HCT116 (cell line): ENCODE measurements at regions not wholly inside any gene's neighbourhood (a gene's known extent, or its start where the extent isn't known, plus 50 kb on each side); places are given as distances from the start of the nearest gene placed in this dataset.
"Not testable (repeated sequence)": the region's sequence is repeated elsewhere in the genome, so short reads cannot be mapped to it uniquely, and the experiment has no call there.

Source experiments
- ATAC-seq: fragments of 200-7000 bp; cut with Tn5 transposase; 2 replicates; pipeline ENCODE4 v1.9.1; 2020; ENCODE audit warnings: mild to moderate bottlenecking, moderate library complexity
- BruUV-seq: library from RNA; stranded (reverse); fragments of 400-500 nt; replicated peaks from 2 replicates; lab custom pipeline; 2021; lab: Mats Ljungman, UMichigan
- CTCF ChIA-PET: fragments of 300-600 bp; sonication (Branson Sonifier 250); formaldehyde crosslinking; loops from one replicate; lab custom pipeline; 2021; ENCODE audit warnings: antibody characterized with exemption; lab: Charles Lee
- POLR2A ChIA-PET: fragments of 300-600, 350-600 bp; sonication (Branson Sonifier 250); formaldehyde crosslinking; loops from one replicate; lab custom pipeline; 2021; ENCODE audit warnings: antibody characterized with exemption; lab: Charles Lee
- RAD21 ChIA-PET, 2 experiments: fragments of 300-600 bp; sonication (Branson Sonifier 250); formaldehyde crosslinking; loops; one replicate each; lab custom pipeline; 2023; ENCODE audit warnings: low total read pairs in 2 of 2; ENCODE audit not compliant: uncharacterized antibody in 2 of 2, unreplicated experiment in 2 of 2, low non-redundant PET in 1 of 2; lab: Charles Lee
- DNase-seq: peaks from one replicate; pipeline ENCODE4 v3.0.0-alpha.2; 2010; ENCODE audit warnings: low read depth, low spot score
- H2AFZ ChIP-seq: fragments of 200-600 bp; shearing (Covaris generic), sonication (generic); 2 replicates; pipeline ENCODE4 v1.6.1; 2017; ENCODE audit warnings: low read depth, mixed run types, mixed read lengths, antibody characterized with exemption, low read length; ENCODE audit not compliant: poor library complexity, severe bottlenecking
- H3K27ac ChIP-seq: 2 replicates; pipeline ENCODE4 v1.5.1; 2012; ENCODE audit warnings: low read depth, low read length
- H3K27me3 ChIP-seq: fragments of 200-600 bp; sonication (generic); 2 replicates; pipeline ENCODE4 v1.6.1; 2016; ENCODE audit warnings: mixed run types, low read length, mixed read lengths; ENCODE audit not compliant: insufficient read depth
- H3K36me3 ChIP-seq, 2 experiments: fragments of 200-500 bp in 1 of 2; fragments of 200-600 bp in 1 of 2; sonication (Bioruptor generic) in 1 of 2; sonication (generic) in 1 of 2; 2 replicates each; pipeline versions ENCODE4 v1.5.1 to v1.6.1; 2014 to 2016; ENCODE audit warnings: low read length in 2 of 2, inconsistent platforms in 1 of 2, mixed read lengths in 1 of 2, mixed run types in 1 of 2; ENCODE audit not compliant: insufficient read depth in 2 of 2, control insufficient read depth in 1 of 2
- H3K4me1 ChIP-seq, 2 experiments: fragments of 200-600 bp in 1 of 2; sonication (generic) in 1 of 2; 2 replicates each; pipeline versions ENCODE4 v1.5.1 to v1.6.1; 2012 to 2017; ENCODE audit warnings: low read length in 2 of 2, inconsistent platforms in 1 of 2, mild to moderate bottlenecking in 1 of 2, mixed read lengths in 1 of 2, mixed run types in 1 of 2, moderate library complexity in 1 of 2; ENCODE audit not compliant: insufficient read depth in 2 of 2, control insufficient read depth in 1 of 2
- H3K4me2 ChIP-seq: fragments of 200-600 bp; sonication (generic); 2 replicates; pipeline ENCODE4 v1.6.1; 2017; ENCODE audit warnings: mixed run types, low read length, mixed read lengths
- H3K4me3 ChIP-seq, 2 experiments: fragments of 200-600 bp in 1 of 2; sonication (generic) in 1 of 2; replicated peaks in 1 of 2; 2 replicates each; pipeline ENCODE4 v1.5.1; 2011 to 2016; ENCODE audit warnings: low read length in 2 of 2, control low read depth in 1 of 2, low read depth in 1 of 2, mild to moderate bottlenecking in 1 of 2, mixed read lengths in 1 of 2, mixed run types in 1 of 2
- H3K79me2 ChIP-seq: fragments of 200-600 bp; sonication (generic); 2 replicates; pipeline ENCODE4 v1.6.1; 2017; ENCODE audit warnings: mild to moderate bottlenecking, mixed run types, low read length, moderate library complexity, mixed read lengths; ENCODE audit not compliant: insufficient read depth
- H3K9ac ChIP-seq: fragments of 200-600 bp; sonication (generic); 2 replicates; pipeline ENCODE4 v1.6.1; 2016; ENCODE audit warnings: low read length, mixed read lengths
- H3K9me2 ChIP-seq: fragments of 200-600 bp; sonication (generic), shearing (Covaris generic); 2 replicates; pipeline ENCODE4 v1.6.1; 2017; ENCODE audit warnings: mixed run types, mild to moderate bottlenecking, moderate library complexity; ENCODE audit not compliant: insufficient read depth
- H3K9me3 ChIP-seq, 2 experiments: fragments of 200-500 bp in 1 of 2; fragments of 200-600 bp in 1 of 2; sonication (Bioruptor generic) in 1 of 2; sonication (generic) in 1 of 2; 2 replicates each; pipeline ENCODE4 v1.6.1; 2014 to 2017; ENCODE audit warnings: low read length in 2 of 2, mixed read lengths in 2 of 2, inconsistent platforms in 1 of 2, low read depth in 1 of 2, mild to moderate bottlenecking in 1 of 2, mixed run types in 1 of 2, moderate library complexity in 1 of 2; ENCODE audit not compliant: control insufficient read depth in 1 of 2, insufficient read depth in 1 of 2
- H4K20me1 ChIP-seq: fragments of 200-600 bp; sonication (generic), shearing (Covaris generic); 2 replicates; pipeline ENCODE4 v1.6.1; 2017; ENCODE audit warnings: mixed run types, mild to moderate bottlenecking, moderate library complexity; ENCODE audit not compliant: insufficient read depth
- JUND ChIP-seq: IDR thresholded peaks from 2 replicates; pipeline ENCODE4 v1.6.1; 2012
- POLR2AphosphoS5 ChIP-seq: IDR thresholded peaks from 2 replicates; pipeline ENCODE4 v1.6.1; 2011; ENCODE audit warnings: mild to moderate bottlenecking, low read depth, low read length, moderate library complexity
- ZNF274 ChIP-seq: fragments of 200-500 bp; sonication (Bioruptor generic); IDR thresholded peaks from 2 replicates; pipeline ENCODE4 v1.6.1; 2014; ENCODE audit warnings: mild to moderate bottlenecking, low read depth, low read length, inconsistent platforms
- intact Hi-C: fragments of 100-400 bp; cut with micrococcal nuclease; formaldehyde crosslinking; loops from 2 replicates; pipeline ENCODE4 v1.10.0; 2022
- TF ChIP-seq, protein P1 (sequence below), 3 experiments: fragments of 200-600 bp in 1 of 3; sonication (generic) in 1 of 3; IDR thresholded peaks in 2 of 3; conservative IDR thresholded peaks in 1 of 3; 2 replicates each; pipeline ENCODE4 v1.5.1; 2012 to 2017; ENCODE audit warnings: low read depth in 2 of 3, low read length in 2 of 3, antibody characterized with exemption in 1 of 3, borderline replicate concordance in 1 of 3, control low read depth in 1 of 3, mild to moderate bottlenecking in 1 of 3, mixed read lengths in 1 of 3, mixed run types in 1 of 3, moderate library complexity in 1 of 3; ENCODE audit not compliant: insufficient read depth in 1 of 3

DNA sequence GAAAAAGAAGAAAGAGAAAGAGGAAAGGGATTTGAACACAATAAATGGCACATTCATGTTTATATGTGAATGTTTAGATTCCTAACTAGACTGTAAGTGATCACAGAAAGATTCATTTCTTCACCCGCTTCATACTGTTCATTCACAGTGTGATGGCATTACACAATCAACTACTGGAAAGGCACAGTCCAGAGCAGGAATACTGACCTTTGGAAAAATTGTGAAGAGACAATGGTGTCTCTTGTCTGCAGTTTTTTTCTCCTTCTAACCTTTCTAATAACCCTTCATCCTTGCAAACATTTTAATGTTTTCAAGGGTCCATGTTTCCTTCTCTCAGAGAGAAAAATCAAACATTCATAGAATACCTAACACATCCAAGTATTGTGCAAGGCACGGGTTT is 180.9 kb upstream of the SOX14 start:
- peaks cover 12% of the 10 kb centered on the region for H3K27me3 ChIP-seq
- H3K79me2 ChIP-seq: no peaks in the 10 kb centered on the region
- no peak overlapping the region for H3K9ac ChIP-seq
- no peaks in the 10 kb centered on the region for H3K4me1 ChIP-seq
- TF ChIP-seq POLR2AphosphoS5: no peak
- H3K4me2 ChIP-seq: no peak overlapping the region
- H3K4me3 ChIP-seq: no peak overlapping the region
- H2AFZ ChIP-seq: no peak overlapping the region
- H4K20me1 ChIP-seq: no peaks in the 10 kb centered on the region
- no TSS peak for BruUV-seq
- ChIA-PET CTCF (no interaction called here), POLR2A (no interaction called here), RAD21 (no interaction called here)
- DNase-seq (no peak), ATAC-seq (no peak)
- H3K9me2 ChIP-seq: no peaks in the 10 kb centered on the region
- intact Hi-C loops: no loop called here
- no peaks in the 10 kb centered on the region for H3K9me3 ChIP-seq
- H3K27ac ChIP-seq: no peak overlapping the region
- no peaks in the 10 kb centered on the region for H3K36me3 ChIP-seq

DNA sequence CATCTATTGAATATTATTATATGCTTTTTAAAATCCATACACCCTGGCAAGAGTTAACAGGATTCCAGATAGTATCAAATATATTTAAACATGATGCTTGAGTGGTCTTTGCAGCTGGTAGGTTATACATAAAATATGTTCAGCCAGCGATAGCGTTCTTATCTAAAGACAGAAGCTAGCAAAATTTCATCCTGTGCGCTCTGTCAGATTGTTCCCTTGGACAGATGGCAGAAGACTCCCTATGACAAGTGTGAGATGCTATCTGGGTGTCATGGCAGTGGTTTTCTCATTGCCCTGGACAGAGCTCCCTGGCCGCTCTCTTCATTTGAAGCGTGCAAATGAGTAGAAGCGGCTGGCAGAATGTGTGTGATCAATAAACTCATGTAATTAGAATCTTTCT is 175.2 kb upstream of the SOX14 start:
- POLR2A ChIA-PET: no interaction called here
- no peak overlapping the region for H3K9ac ChIP-seq
- TF ChIP-seq JUND (no peak), ZNF274 (no peak)
- TF ChIP-seq, protein P1, sequence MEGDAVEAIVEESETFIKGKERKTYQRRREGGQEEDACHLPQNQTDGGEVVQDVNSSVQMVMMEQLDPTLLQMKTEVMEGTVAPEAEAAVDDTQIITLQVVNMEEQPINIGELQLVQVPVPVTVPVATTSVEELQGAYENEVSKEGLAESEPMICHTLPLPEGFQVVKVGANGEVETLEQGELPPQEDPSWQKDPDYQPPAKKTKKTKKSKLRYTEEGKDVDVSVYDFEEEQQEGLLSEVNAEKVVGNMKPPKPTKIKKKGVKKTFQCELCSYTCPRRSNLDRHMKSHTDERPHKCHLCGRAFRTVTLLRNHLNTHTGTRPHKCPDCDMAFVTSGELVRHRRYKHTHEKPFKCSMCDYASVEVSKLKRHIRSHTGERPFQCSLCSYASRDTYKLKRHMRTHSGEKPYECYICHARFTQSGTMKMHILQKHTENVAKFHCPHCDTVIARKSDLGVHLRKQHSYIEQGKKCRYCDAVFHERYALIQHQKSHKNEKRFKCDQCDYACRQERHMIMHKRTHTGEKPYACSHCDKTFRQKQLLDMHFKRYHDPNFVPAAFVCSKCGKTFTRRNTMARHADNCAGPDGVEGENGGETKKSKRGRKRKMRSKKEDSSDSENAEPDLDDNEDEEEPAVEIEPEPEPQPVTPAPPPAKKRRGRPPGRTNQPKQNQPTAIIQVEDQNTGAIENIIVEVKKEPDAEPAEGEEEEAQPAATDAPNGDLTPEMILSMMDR (IDR thresholded peaks at IDR 0.05 in 2 of 3, conservative IDR thresholded peaks at IDR 0.05 in 1 of 3; ENCODE audit: borderline replicate concordance in 1 of 3, insufficient read depth in 1 of 3, low read depth in 2 of 3, low read length in 2 of 3): no peak
- TF ChIP-seq, all 23 proteins: peak for 0
- no peaks in the 10 kb centered on the region for H3K79me2 ChIP-seq
- DNase-seq (no peak), ATAC-seq (no peak)
- RAD21 ChIA-PET: no interaction called here
- no peaks in the 10 kb centered on the region for H4K20me1 ChIP-seq
- intact Hi-C loops: no loop called here
- no peaks in the 10 kb centered on the region for H3K9me3 ChIP-seq
- no peak overlapping the region for H2AFZ ChIP-seq
- H3K4me1 ChIP-seq: no peaks in the 10 kb centered on the region
- H3K27me3 ChIP-seq: peaks cover 11% of the 10 kb centered on the region; the same call in 1 of the 2 replicates
- CTCF ChIA-PET: no interaction called here
- no TSS peak for BruUV-seq
- H3K4me3 ChIP-seq: no peak overlapping the region
- no peak overlapping the region for H3K4me2 ChIP-seq
- H3K9me2 ChIP-seq: no peaks in the 10 kb centered on the region
- no peaks in the 10 kb centered on the region for H3K36me3 ChIP-seq
- no peak overlapping the region for H3K27ac ChIP-seq

DNA sequence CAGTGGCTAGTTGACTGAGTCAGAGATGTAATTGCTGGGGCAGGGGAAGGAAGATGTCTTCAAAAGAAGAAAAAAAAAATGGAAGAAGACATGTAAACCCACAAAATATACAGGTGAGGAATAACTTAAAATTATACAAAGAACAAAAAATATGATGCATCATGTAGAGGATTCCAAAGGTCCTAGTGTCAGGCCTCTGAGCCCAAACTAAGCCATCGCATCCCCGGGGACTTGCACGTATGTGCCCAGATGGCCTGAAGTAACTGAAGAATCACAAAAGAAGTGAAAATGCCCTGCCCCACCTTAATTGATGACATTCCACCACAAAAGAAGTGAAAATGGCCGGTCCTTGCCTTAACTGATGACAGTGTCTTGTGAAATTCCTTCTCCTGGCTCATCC is 168.7 kb upstream of the SOX14 start:
- CTCF ChIA-PET, DNase-seq, H2AFZ ChIP-seq, BruUV-seq, H4K20me1 ChIP-seq, H3K36me3 ChIP-seq, H3K9me2 ChIP-seq, H3K9ac ChIP-seq, H3K27ac ChIP-seq, H3K79me2 ChIP-seq, H3K27me3 ChIP-seq, H3K9me3 ChIP-seq, intact Hi-C loops, RAD21 ChIA-PET, H3K4me1 ChIP-seq, H3K4me2 ChIP-seq, H3K4me3 ChIP-seq, ATAC-seq, POLR2A ChIA-PET: not testable (repeated sequence)
